Ishikawa (cell line): ENCODE measurements at regions not wholly inside any gene's neighbourhood (a gene's known extent, or its start where the extent isn't known, plus 50 kb on each side); places are given as distances from the start of the nearest gene placed in this dataset.

Source experiments
- EGR1 ChIP-seq: IDR thresholded peaks from 2 replicates; pipeline ENCODE4 v1.6.1; 2012
- EP300 ChIP-seq: IDR thresholded peaks from 2 replicates; pipeline ENCODE4 v1.6.1; 2012; ENCODE audit warnings: borderline replicate concordance
- MAX ChIP-seq: IDR thresholded peaks from 2 replicates; pipeline ENCODE4 v1.6.1; 2012
- NFIC ChIP-seq: IDR thresholded peaks from 2 replicates; pipeline ENCODE4 v1.6.1; 2012
- RAD21 ChIP-seq: IDR thresholded peaks from 2 replicates; pipeline ENCODE4 v1.6.1; 2012; ENCODE audit warnings: low read depth
- TAF1 ChIP-seq: IDR thresholded peaks from 2 replicates; pipeline ENCODE4 v1.6.1; 2012; ENCODE audit warnings: low read depth, mild to moderate bottlenecking
- YY1 ChIP-seq: IDR thresholded peaks from 2 replicates; pipeline ENCODE4 v1.6.1; 2012; ENCODE audit warnings: low read depth
- TF ChIP-seq, protein P1 (sequence below): IDR thresholded peaks from 2 replicates; pipeline ENCODE4 v1.6.1; 2012; ENCODE audit warnings: low read depth, mild to moderate bottlenecking

- no peak for TF ChIP-seq EP300
- TF ChIP-seq RAD21: peak; percentile 97
- no peak for TF ChIP-seq MAX
- no peak for TF ChIP-seq NFIC
- TF ChIP-seq YY1: no peak
- no peak for TF ChIP-seq EGR1
- TF ChIP-seq, protein P1, sequence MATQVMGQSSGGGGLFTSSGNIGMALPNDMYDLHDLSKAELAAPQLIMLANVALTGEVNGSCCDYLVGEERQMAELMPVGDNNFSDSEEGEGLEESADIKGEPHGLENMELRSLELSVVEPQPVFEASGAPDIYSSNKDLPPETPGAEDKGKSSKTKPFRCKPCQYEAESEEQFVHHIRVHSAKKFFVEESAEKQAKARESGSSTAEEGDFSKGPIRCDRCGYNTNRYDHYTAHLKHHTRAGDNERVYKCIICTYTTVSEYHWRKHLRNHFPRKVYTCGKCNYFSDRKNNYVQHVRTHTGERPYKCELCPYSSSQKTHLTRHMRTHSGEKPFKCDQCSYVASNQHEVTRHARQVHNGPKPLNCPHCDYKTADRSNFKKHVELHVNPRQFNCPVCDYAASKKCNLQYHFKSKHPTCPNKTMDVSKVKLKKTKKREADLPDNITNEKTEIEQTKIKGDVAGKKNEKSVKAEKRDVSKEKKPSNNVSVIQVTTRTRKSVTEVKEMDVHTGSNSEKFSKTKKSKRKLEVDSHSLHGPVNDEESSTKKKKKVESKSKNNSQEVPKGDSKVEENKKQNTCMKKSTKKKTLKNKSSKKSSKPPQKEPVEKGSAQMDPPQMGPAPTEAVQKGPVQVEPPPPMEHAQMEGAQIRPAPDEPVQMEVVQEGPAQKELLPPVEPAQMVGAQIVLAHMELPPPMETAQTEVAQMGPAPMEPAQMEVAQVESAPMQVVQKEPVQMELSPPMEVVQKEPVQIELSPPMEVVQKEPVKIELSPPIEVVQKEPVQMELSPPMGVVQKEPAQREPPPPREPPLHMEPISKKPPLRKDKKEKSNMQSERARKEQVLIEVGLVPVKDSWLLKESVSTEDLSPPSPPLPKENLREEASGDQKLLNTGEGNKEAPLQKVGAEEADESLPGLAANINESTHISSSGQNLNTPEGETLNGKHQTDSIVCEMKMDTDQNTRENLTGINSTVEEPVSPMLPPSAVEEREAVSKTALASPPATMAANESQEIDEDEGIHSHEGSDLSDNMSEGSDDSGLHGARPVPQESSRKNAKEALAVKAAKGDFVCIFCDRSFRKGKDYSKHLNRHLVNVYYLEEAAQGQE: no peak
- no peak for TF ChIP-seq TAF1
Measured at GRCh38 chr3:170811928-170812591, 57.9 kb downstream of the RPL22L1 start.
